GM21515 (cell line): ENCODE measurements at regions not wholly inside any gene's neighbourhood (a gene's known extent, or its start where the extent isn't known, plus 50 kb on each side); places are given as distances from the start of the nearest gene placed in this dataset.

Experiments
- ATAC-seq: cut with Tn5 transposase; IDR thresholded peaks from one replicate; pipeline ENCODE4 v1.9.1; 2021; ENCODE audit not compliant: unreplicated experiment

GRCh38 chr3:181764544-181764943, 52.8 kb downstream of the SOX2 start:
- no peak for ATAC-seq

GRCh38 chr3:181770296-181770695, 58.6 kb downstream of the SOX2 start:
- ATAC-seq, result no peak

GRCh38 chr3:181771120-181771519, 59.4 kb downstream of the SOX2 start:
- ATAC-seq, result no peak

GRCh38 chr3:181772166-181772565, 60.4 kb downstream of the SOX2 start:
- ATAC-seq, result no peak

DNA sequence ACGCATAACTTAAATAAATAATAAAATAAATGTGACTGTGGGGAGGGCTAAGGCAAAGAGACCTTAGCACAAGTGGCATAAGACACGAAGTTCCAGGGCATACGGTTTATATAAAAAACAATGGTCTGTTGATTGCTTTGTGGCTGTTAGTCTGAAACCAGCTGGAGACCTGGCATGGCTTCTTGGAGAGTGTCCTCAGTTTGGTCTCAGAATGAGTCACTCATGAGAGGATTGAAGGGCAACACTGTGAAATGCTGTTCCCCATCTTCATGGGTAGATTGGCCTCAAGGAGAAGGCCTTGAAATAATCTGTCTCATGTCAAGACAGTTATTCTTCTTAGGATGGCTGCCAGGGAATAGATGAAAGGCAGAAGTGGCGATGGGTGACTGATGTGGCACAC, 62.2 kb downstream of the SOX2 start:
- ATAC-seq, result no peak

- ATAC-seq, result no peak
Observed at GRCh38 chr3:181782306-181782954, 70.7 kb downstream of the SOX2 start.

GRCh38 chr3:181790561-181790960, 78.8 kb downstream of the SOX2 start:
- ATAC-seq, result no peak

DNA sequence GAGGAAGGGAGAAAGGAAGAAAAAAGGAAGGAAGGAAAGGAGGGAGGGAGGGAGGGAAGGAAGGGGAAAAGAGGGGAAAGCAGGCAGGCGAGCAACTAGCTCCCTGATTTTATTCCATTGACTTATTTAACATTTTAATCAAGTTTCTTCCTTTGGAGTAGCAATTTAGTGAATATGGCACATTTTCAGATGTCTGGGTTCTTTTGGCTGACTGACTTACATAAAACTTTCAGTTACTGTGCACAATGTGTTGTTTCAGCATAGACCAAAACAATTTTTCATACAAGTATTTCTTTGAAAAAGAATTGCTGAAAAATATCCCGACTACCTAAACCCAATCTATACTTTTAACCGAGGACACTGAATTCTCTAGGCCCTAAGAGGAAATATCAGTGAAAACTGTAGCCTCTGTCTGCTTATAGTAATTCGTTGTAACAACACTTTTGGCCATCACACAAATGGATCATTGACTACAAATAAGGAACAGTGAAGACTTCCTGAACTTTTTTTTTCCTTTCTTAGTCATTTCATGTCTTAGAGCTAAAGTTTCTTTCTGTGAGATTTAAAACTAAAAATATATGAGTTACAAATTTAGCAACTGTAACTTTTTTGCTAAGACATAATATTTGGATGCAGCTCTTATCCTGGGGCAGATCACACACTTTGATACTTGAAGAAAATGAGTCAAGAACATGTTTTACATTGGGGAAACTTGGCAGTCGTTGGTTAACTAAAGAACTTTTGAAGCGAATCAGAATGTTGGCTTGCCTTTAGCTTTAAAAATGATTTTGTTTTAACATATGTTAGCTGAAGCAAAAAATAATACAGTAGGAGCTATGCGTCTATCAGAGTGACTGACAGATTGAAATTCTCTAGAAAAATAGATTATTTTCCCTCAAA, 79.6 kb downstream of the SOX2 start:
- no peak for ATAC-seq

DNA sequence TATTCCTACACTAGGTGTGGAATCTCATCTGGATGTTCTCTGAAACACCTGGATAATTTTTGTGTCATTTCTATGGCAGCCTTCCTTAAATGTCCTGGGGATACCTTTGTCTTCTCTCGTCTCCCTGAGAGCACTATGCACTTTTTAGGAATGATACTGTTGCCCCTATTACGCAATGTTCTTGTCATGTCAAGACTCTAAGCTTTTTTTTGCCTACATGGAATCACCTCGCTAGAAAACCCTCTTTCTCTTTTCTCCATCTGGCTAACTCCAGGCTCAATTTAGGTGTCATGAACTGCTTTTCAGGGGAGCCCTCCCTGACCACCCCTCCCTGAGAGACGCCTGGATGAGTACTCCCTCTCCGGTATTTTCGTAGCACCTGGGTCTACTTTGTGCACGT, 81.3 kb downstream of the SOX2 start:
- ATAC-seq, result no peak

DNA sequence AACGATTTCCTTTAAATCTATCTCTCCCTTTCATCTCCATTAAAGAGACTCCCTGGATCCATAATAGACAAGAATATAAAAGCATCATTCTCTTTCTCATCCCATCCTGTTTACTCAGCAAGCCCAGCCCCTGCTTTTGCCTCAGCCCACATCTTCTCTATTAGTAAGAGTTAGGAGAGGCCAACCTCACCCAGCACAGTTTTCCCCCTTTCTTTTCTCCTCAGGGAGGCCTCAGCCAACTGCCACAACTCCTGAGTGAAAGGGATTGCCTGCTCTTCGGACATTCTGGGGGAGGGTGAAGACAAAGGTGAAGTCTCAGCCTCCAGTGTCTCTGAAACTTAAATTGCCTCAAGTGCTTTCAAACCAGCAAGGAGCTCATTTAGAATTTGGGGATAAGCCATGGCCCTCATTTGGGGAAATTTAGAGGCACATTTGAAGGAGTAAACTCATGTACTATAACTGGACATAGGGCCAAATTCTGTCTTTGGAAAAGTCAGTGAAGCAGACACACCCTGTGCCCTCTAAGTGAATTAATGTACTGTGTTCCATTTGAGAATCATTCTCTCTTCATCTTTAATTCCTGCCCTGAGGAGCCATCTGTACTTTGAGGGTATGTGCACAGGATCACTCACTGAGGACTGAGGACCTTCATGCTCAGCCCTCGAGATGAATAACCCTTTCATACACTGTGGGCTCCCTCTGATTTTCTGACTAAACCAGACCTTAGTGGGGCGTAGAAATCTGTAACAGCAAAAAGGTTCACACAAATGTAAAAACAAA, 82.5 kb downstream of the SOX2 start:
- ATAC-seq, result no peak

- no peak for ATAC-seq
Observed at GRCh38 chr3:181796641-181797040, 84.9 kb downstream of the SOX2 start.

DNA sequence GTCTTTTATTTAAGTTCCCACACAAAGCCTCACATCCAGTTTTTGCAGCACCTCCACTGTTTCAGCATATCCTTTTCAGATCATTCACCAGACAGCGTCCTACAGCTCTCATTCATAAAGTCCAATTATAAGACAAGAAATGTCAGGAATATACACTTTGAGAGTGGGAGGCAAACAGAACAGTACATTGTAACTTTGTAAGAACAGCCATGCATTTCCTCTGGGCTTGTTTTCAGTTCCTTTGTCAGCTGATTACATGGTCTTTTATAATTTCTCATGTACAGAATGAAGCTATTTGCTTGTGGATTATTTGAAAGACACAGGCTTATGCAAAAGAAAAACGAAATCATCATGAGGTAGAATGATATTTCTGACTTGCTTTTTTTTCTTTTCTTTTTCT, 85.7 kb downstream of the SOX2 start:
- no peak for ATAC-seq

- ATAC-seq, result no peak
Observed at GRCh38 chr3:181805703-181806102, 94.0 kb downstream of the SOX2 start.

GRCh38 chr3:181808053-181808452, 96.3 kb downstream of the SOX2 start:
- no peak for ATAC-seq

DNA sequence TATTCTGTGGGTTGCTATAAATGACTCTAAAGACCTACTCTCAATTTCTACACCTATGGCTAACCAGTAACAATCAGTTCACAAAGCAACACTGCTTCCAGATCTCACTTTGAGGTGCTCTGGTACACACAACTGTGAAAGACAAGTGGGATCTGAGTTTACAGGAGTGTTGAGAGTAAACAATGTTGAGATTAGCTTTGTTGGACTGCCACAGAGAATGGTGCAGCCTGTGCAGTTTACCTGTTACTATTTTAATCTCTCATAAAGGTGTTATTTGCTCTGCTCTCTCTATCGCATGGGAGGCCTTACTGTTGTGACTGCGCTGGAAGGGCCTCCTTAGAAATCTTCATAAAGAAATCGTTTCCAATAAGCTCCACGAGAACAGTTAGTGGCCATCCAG, 112.0 kb downstream of the SOX2 start:
- no peak for ATAC-seq

DNA sequence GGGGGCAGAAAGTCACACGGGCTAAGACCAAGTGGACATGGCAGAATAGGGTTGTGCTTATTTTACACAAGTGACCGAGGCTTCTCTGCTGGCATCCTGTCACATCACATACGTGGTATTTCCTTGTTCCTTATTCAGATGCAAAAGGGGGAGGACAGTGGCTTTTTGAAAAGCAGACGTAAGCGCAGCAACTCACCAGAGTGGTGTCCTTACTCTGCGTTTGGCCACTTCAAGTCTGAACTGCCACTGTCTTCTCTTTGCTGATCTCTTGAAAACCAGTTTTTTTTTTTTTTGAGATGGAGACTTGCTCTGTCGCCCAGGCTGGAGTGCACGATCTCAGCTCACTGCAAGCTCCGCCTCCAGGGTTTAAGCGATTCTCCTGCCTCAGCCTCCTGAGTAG, 113.2 kb downstream of the SOX2 start:
- ATAC-seq, result no peak

DNA sequence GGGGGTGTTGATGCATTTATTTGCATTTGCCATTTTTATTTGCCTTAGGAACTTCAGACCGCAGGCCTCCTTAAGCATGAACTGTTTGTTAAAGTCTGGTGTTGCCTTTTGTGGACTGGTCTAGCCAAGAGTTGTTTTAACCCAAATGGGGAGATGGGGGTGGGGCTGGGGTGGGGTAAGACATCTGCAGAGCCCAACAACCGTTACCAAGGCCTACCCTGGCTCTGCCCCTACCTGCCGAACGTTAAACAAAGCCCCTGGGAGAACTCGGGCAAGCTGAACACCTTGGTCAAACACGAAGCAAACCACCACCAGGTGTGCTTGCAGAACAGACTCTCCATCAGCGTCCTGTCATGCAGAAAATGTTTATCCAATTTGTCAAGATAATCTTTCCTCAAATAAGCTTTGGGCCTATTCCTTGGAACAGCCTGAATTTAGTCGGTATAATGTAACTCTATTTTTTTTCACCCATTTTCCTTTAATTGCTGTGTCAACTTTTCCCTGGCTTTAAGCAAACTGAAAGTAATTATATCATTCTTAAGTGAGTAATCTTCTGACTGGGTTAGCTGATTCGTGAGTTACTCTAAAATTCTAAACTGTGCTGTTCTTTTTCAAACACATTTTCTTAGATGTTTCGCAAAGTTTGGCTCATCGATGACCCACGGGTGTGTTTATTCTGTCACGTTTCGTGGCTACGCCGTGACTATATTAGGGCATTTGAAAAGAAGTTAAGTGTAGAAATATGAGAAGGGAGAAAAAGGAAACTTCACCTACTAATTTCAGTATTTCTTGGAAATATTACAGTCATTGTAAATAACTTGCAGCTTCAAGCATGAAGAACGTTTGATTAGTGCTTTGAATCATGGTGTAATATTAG, 127.6 kb downstream of the SOX2 start:
- peak; percentile 33 for ATAC-seq

DNA sequence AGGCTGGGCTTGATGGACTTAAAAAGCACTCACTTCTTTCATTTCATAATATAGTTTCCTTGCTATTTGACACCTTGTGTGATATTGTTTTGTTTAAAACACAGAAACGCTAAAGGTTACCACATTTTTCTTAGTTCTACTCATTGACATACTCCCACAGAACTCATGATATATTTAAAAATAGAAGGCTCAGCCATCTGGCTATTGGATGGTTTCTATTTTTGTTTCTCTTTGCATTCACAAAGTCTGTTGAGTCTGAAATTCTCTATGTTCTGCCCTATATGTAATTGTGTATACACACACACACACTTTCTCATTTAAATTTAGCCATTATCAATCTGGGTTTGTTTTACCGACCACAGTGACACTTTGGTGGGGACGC, 128.2 kb downstream of the SOX2 start:
- peak; percentile 75 for ATAC-seq

DNA sequence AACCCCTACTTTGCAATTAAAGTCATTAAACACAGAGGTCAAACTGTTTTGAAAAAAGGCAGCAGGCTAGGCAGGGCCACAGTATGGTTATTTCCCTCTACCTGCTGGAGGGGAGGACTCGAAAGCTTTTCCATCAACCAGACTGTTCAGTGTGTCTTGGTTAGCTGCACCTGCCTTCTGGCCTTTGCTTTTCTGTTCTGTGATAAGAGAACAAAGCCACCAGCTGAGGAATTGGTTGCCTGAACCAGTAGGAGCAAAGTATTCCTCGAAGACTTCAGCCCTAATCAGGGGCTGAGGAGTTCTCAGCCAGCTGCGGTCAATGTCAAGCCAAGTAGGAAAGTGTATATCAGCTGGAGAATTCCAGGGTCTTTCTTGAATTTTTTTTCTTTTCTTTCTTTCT, 132.5 kb downstream of the SOX2 start:
- ATAC-seq, result no peak

GRCh38 chr3:181847276-181847675, 135.6 kb downstream of the SOX2 start:
- no peak for ATAC-seq

DNA sequence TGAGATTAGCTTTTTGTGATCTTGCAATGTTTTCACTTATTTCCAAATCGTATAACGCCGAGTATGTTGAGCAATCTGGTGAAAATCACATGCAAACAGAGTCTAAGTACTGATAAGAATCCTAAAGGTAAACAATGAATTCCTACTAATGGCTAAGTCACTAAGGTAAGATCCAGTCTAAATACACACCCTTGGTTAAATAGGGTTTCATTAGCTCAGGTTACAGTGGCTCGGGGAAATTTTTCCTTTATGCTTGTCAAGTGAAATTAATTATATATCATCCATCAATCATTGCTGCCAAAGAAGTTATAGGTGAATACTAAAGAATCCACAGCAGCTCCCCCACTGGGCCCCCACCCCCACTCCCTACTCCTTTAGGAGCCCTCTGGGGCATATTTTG, 139.3 kb downstream of the SOX2 start:
- ATAC-seq, result no peak
